Left lobe of liver (tissue), 2 donors: ENCODE measurements at regions not wholly inside any gene's neighbourhood (a gene's known extent, or its start where the extent isn't known, plus 50 kb on each side); places are given as distances from the start of the nearest gene placed in this dataset.
A peak's percentile ranks its signal among the peaks of the same experiment; 100 is the strongest.

ENCODE experiments used
- ATAC-seq: fragments of 200-7000 bp; cut with Tn5 transposase; one replicate; pipeline ENCODE4 v1.9.1; 2020; ENCODE audit warnings: mild to moderate bottlenecking, moderate library complexity
- DNase-seq: peaks from one replicate; pipeline ENCODE4 v3.0.0-alpha.2; 2020; ENCODE audit warnings: low spot score
- donor health status: DM: no; HTN: no; CAD: no; lungs with moderate emphysema.
- donor health status: DM: no; HTN: yes; CAD: no.

- DNase-seq (no peak), ATAC-seq (no peak)
Measured at GRCh38 chr14:76657846-76658245, 103.4 kb upstream of the VASH1 start.

- no peak for DNase-seq
- no peak for ATAC-seq
Measured at GRCh38 chr14:76662580-76662979, 98.7 kb upstream of the VASH1 start.

GRCh38 chr14:76664790-76665189, 96.5 kb upstream of the VASH1 start:
- DNase-seq = no peak
- ATAC-seq = no peak

- ATAC-seq (no peak), DNase-seq (no peak)
Measured at GRCh38 chr14:76666746-76667145, 94.5 kb upstream of the VASH1 start.

DNA sequence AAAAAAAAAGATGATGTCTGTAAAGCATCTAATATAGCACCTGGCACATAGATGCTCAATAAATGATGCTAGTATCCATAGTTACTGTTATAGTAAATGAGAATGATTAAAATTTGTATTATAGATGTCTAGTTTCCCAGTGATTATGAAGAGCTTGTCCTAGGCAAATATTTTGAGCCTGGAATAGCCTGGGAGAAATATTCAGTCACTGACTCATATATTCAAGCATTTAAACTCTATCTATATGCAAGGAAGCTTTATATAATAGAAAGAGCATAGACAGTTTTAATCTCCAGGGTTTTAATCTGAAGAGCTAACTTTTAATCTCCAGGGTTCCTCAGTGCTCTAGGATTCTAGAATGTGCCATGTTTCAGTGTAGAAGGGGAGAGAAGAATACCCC, 91.5 kb upstream of the VASH1 start:
- DNase-seq (no peak), ATAC-seq (no peak)

GRCh38 chr14:76672123-76672522, 89.1 kb upstream of the VASH1 start:
- ATAC-seq = no peak
- DNase-seq = no peak

DNA sequence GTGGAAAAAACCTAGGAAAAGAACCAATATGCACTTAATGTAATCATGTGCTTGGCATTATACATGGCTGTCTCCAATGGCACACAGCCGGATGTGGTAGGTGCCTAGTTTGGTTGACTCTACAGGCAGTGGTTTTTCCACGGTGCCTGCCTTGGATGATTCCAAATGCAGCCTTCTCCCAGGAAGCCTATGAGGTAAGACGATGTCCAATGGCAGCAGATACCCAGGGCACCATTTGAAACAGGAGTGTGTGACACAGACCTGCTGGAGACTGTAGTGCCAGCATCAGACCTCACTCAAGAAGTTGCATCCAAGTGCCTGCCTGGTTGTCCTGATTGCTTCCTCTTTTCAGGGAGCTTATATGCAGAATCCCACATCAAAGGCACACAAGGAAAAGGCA, 88.0 kb upstream of the VASH1 start:
- no peak for DNase-seq
- no peak for ATAC-seq

DNA sequence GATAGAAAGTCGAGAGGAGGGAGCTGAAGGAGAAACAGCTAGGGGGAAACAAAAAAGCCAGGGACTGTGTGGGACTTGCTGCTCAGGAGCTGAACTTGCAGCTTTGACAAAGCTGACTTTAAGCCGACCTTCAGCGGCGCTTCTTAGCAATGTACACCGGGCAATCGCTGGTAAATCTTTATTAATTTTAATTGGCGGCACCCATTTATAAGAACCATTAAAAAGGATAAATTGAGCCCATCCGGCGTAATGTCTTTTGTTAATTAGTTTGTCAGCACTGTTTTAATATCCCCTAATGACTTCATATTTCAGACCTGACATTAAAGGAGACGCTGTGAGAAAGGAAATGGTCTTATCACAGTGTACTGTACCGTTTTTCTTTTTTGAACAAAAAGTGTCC, 86.2 kb upstream of the VASH1 start:
- no peak for DNase-seq
- no peak for ATAC-seq

DNA sequence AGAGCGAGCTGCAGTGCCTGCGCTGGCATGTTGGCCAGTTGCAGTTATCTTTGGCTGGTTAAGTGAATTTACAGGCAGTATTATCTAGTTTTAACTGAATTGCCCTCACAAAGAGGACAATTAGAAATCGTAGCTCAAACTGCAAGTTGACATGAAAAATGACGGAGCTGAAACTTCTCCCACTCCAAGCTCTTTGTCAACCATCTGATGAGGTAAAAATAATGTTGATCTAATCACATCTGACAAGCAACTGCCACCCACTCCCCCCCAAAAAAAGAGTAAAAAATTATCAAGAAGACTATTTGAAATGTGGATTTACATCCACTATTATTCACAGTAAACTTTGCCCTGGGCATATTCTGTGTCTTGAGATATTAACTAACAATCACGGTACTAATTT, 84.7 kb upstream of the VASH1 start:
- ATAC-seq (no peak), DNase-seq (no peak)

- DNase-seq (no peak), ATAC-seq (no peak)
Measured at GRCh38 chr14:76677534-76678145, 83.6 kb upstream of the VASH1 start.

- DNase-seq (peak; percentile 59), ATAC-seq (peak; percentile 60)
Measured at GRCh38 chr14:76678244-76678800, 82.9 kb upstream of the VASH1 start.

- no peak for DNase-seq
- ATAC-seq = no peak
Measured at GRCh38 chr14:76682367-76682766, 78.9 kb upstream of the VASH1 start.

- ATAC-seq (no peak), DNase-seq (no peak)
Measured at GRCh38 chr14:76686646-76687045, 74.6 kb upstream of the VASH1 start.

DNA sequence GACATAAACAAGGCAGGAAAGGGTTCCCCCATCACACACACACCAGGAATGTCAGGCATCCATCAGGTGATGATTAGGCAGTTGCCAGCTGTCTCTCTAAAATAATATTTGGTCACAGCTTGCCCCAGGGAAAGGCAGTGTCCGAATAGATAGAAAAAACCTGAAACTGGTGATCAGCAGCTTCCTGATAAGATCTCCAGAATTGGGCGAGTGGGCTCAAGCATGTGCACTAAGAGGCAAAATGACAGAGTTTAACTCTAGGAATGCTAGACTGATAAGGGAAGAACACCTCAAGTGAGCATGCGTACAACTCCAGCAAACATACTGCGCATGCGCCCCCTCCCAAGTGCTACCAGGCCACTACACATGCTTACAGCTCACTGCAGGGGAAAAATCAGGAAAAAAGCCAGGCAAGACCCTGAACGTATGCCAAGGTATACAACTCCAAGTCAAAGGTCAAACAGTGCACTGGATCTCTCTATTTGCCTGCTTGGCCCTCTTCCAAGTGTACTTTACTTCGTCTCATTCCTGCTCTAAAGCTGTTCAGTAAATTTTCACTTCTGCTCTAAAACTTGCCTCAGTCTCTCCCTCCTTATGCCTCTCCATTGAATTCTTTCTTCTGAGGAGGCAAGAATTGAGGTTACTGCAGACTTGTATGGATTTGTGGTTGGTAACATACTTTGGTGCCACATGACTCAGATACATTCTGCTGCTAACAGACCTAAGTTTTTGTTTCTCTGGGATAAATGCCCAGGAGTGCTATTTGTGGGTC, 73.5 kb upstream of the VASH1 start:
- ATAC-seq (peak; percentile 89), DNase-seq (peak; percentile 95)

DNA sequence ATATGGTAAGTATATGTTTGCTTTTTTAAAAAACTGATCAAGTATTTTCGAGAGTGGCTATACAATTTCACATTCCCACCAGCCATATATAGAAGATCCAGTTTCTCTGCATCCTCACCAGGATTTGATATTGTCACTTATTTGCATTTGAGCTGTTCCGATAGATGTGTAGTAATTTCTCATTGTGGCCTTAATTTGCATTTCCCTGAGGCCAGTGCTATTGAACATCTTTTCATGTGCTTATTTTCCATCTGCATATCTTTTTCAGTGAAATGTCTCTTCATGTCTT, 72.9 kb upstream of the VASH1 start:
- DNase-seq (no peak), ATAC-seq (no peak)

- DNase-seq = no peak
- no peak for ATAC-seq
Measured at GRCh38 chr14:76690502-76691105, 70.7 kb upstream of the VASH1 start.

GRCh38 chr14:76694106-76694505, 67.2 kb upstream of the VASH1 start:
- DNase-seq (peak; percentile 5), ATAC-seq (no peak)

DNA sequence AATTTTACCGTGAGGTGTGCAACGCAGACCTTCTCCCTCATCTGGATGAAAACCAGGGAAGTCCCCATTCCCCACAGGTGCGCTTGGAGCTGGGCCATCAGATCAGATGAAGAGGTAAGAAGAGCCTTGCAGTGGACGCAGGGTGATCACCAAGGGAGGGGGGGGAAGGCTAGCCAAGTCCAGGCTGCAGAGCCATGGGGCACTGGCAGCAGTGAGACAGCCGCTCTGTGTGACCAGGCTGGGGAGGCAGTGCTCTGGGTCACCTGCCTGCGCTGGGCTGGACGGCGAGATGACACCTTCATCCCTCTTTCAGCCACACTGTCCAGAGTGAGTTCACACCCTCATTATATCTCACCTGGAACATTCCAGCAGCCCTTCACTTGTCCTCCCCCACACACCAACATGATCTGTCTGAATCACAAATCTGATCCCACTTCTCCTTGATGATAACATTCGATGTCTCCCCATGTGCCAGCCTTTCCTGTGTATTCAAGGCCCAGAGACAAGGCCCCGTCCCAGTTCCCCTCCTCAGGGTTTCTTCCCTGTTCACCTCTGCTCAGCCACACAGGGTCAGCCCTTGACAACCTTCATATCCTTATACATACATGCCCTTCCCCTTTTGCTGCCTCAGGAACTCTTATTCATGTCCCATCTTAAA, 65.9 kb upstream of the VASH1 start:
- DNase-seq (peak; percentile 28), ATAC-seq (no peak)

DNA sequence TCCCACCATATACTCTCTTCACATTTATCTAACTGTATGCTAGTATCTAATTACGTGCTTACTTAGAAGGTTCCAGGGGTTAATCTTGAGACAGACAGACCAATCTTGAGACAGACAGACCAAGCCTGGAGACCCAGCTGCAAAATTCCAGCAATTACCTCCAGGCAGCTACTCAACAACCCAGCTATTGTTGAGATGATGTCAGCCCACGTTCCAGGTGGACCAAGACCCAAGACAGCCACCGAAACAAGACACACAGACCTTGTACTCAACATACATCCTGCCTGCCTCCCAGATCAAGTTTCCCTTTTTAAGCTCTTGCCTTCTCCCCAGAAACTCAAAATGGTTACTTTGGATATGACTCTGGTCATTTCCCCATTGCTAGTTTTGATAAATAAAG, 64.9 kb upstream of the VASH1 start:
- no peak for ATAC-seq

DNA sequence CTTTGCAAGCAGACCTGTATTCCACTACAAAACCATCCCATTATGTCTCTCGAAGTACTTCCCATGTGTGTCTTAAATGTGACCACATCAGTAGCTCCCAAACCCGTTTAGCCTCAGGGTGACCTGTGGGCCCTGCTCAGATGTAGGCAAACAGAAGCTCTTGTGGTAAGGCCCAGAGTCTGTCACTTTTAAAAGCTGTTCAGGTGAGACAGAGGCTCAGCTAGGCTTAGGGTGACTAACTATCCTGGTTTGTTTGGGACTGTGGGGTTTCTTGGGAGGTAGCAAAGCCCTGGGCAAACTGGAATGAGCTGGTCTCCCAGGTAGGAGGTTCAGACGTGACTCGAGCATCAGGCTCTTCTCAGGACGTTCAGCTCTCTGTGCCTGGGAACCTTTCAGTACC, 64.5 kb upstream of the VASH1 start:
- no peak for ATAC-seq
- DNase-seq = peak; percentile 19

More for the DNA sequence above, 64.9 kb upstream of the VASH1 start:
- peak; percentile 11 for DNase-seq

DNA sequence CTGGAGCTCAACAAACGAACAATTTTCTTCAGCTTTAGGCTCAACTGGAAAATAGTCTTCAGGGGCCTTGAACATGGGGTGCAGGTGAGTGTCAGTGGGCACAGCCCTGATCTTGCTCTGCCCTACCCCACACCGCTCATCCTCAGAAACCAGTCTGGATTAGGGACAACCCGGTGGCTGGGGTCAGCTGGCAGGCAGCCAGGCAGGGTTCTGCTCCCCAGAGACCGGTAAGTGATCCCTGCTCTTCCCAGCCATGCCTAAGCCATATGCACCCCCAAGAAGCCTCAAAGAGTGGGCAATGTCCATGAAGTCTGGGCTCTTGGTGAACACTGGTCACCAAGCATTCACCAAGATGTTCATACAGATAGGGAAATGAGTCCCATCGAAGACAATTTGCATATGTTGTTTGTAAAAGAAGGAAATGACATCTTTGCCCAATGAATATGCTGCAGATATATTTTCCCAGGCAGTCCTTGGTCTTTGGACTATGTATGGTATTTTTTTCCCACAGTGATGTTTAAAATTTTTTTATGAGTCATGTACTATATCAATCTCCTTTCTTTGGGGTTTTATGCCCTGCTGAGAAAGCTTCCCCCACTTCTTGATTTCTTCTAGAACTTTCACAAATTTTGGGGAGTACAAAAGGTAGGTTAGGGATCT, 63.9 kb upstream of the VASH1 start:
- peak; percentile 40 for DNase-seq
- no peak for ATAC-seq
